SU-DHL-6 (cell line): ENCODE measurements at regions not wholly inside any gene's neighbourhood (a gene's known extent, or its start where the extent isn't known, plus 50 kb on each side); places are given as distances from the start of the nearest gene placed in this dataset.

Experiments
- H2AFZ ChIP-seq: fragments of 200-600 bp; sonication (generic); 2 replicates; pipeline ENCODE4 v1.6.1; 2014; ENCODE audit warnings: low read depth, mild to moderate bottlenecking, moderate library complexity, mixed read lengths, antibody characterized with exemption, low read length; ENCODE audit not compliant: severe bottlenecking
- H3F3A ChIP-seq: fragments of 200-600 bp; shearing (Covaris generic); 2 replicates; pipeline ENCODE4 v1.6.0; 2016; ENCODE audit warnings: antibody characterized with exemption, mild to moderate bottlenecking; ENCODE audit not compliant: insufficient read depth
- H3K27ac ChIP-seq: fragments of 200-600 bp; sonication (generic); 2 replicates; pipeline ENCODE4 v1.5.1; 2016; ENCODE audit warnings: low read depth, mild to moderate bottlenecking, low read length, moderate library complexity, mixed read lengths
- H3K27me3 ChIP-seq: fragments of 200-600 bp; sonication (generic), shearing (Covaris generic); 2 replicates; pipeline ENCODE4 v1.6.0; 2014; ENCODE audit warnings: mild to moderate bottlenecking, low read length
- H3K36me3 ChIP-seq: fragments of 200-600 bp; sonication (generic); 2 replicates; pipeline ENCODE4 v1.6.1; 2014; ENCODE audit warnings: mild to moderate bottlenecking, low read length, mixed read lengths
- H3K4me2 ChIP-seq: fragments of 300-600, 200-600 bp; shearing (Covaris generic), sonication (generic); 2 replicates; pipeline ENCODE4 v1.6.0; 2014; ENCODE audit warnings: low read length, low read depth, mild to moderate bottlenecking; ENCODE audit not compliant: poor library complexity, severe bottlenecking
- H3K4me3 ChIP-seq: fragments of 200-600 bp; sonication (generic); 2 replicates; pipeline ENCODE4 v1.5.1; 2014; ENCODE audit warnings: antibody characterized with exemption, low read length, mild to moderate bottlenecking, mixed read lengths; ENCODE audit not compliant: insufficient read depth, poor library complexity, severe bottlenecking
- H3K79me2 ChIP-seq: fragments of 200-600 bp; sonication (generic); 2 replicates; pipeline ENCODE4 v1.6.1; 2014; ENCODE audit warnings: mild to moderate bottlenecking, low read length, moderate library complexity; ENCODE audit not compliant: insufficient read depth
- H3K9ac ChIP-seq: fragments of 200-600 bp; sonication (generic); 2 replicates; pipeline ENCODE4 v1.7.0; 2014; ENCODE audit warnings: mild to moderate bottlenecking, low read length
- H3K9me2 ChIP-seq: fragments of 200-600 bp; sonication (generic); replicated peaks from 2 replicates; pipeline ENCODE4 v1.6.1; 2014; ENCODE audit warnings: low read length; ENCODE audit not compliant: insufficient read depth
- H3K9me3 ChIP-seq: fragments of 200-600 bp; sonication (generic); 2 replicates; pipeline ENCODE4 v1.6.1; 2014; ENCODE audit warnings: low read length, mixed read lengths; ENCODE audit not compliant: insufficient read depth
- H4K20me1 ChIP-seq: fragments of 200-600 bp; sonication (generic); 2 replicates; pipeline ENCODE4 v1.6.1; 2014; ENCODE audit warnings: low read depth, mild to moderate bottlenecking, antibody characterized with exemption, low read length, moderate library complexity, mixed read lengths
- EZH2phosphoT487 ChIP-seq: fragments of 200-600 bp; sonication (generic), shearing (Covaris generic); conservative IDR thresholded peaks from 2 replicates; pipeline ENCODE4 v1.6.1; 2018; ENCODE audit warnings: mild to moderate bottlenecking, antibody characterized with exemption, low read length, moderate library complexity, mixed read lengths
- TF ChIP-seq, protein P1 (sequence below): fragments of 200-600 bp; sonication (generic); IDR thresholded peaks from one replicate; pipeline ENCODE4 v1.5.1; 2017; ENCODE audit warnings: antibody characterized with exemption, mild to moderate bottlenecking, low read length, moderate library complexity; ENCODE audit not compliant: insufficient read depth, poor library complexity, severe bottlenecking

DNA sequence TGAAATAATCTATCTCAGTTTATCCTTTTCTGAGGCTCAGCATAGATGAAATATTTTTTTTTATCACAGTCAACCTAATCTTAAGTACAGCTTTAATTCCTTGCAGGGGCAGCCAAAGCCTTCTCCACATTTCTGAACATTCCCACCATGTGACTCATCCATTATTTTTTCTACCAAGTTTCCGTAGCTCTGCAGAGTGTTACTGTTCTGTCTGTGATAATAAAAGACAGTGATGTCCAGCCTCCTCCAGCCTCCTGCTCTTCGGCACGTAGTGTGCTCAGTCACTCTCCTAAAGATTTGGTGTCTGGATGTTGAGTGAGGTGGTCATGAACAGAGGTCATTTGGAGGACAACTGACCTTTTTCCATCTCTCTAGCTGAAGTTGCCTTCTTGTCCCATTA is 338.1 kb upstream of the ADAMTS16 start:
- no peaks in the 10 kb centered on the region for H3K27me3 ChIP-seq
- no peak overlapping the region for H3K9ac ChIP-seq
- H3K4me2 ChIP-seq: no peak overlapping the region
- H3K4me3 ChIP-seq: no peak overlapping the region
- no peaks in the 10 kb centered on the region for H4K20me1 ChIP-seq
- no peaks in the 10 kb centered on the region for H3K9me2 ChIP-seq
- H3F3A ChIP-seq: no peaks in the 10 kb centered on the region
- H3K27ac ChIP-seq: no peak overlapping the region
- no peaks in the 10 kb centered on the region for H3K9me3 ChIP-seq
- no peak for TF ChIP-seq EZH2phosphoT487
- TF ChIP-seq, protein P1, sequence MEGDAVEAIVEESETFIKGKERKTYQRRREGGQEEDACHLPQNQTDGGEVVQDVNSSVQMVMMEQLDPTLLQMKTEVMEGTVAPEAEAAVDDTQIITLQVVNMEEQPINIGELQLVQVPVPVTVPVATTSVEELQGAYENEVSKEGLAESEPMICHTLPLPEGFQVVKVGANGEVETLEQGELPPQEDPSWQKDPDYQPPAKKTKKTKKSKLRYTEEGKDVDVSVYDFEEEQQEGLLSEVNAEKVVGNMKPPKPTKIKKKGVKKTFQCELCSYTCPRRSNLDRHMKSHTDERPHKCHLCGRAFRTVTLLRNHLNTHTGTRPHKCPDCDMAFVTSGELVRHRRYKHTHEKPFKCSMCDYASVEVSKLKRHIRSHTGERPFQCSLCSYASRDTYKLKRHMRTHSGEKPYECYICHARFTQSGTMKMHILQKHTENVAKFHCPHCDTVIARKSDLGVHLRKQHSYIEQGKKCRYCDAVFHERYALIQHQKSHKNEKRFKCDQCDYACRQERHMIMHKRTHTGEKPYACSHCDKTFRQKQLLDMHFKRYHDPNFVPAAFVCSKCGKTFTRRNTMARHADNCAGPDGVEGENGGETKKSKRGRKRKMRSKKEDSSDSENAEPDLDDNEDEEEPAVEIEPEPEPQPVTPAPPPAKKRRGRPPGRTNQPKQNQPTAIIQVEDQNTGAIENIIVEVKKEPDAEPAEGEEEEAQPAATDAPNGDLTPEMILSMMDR: no peak
- no peak overlapping the region for H2AFZ ChIP-seq
- no peaks in the 10 kb centered on the region for H3K36me3 ChIP-seq
- H3K79me2 ChIP-seq: no peaks in the 10 kb centered on the region

DNA sequence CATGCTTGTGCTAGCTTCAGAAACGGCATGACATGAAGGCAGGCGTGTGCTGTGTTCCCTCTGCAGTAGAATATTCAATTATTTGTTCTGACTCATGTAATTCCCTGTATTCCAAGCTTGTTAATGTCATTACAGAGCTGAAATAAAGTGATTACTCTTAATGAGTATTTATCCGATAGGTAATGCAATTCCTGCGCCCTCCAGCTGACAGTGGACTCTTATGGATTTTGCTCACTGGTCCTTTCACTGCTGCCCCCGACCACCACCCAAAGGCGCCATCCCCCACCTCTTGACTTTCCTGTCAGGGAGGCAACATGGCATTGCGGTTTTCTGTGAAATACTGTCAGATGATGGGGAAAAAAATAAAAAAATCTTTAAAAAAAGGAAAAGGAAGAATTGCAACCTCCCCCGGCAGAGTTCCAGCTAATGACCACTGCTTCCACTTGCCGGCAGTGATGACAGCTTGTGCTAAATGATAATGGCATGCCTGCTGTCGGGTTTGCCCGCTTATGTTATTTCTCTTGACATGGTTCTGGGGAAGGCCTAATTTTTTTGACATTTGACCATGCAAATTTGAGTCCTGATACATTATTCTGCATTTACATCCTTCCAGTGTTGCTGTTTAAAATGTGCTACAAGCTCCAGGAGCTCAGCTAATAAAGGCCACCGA is 335.3 kb upstream of the ADAMTS16 start:
- H3K9ac ChIP-seq: no peak overlapping the region
- H3K4me2 ChIP-seq: no peak overlapping the region
- no peak overlapping the region for H2AFZ ChIP-seq
- no peak overlapping the region for H3K27ac ChIP-seq
- H3K9me3 ChIP-seq: no peaks in the 10 kb centered on the region
- no peaks in the 10 kb centered on the region for H3F3A ChIP-seq
- H3K4me3 ChIP-seq: no peak overlapping the region
- no peaks in the 10 kb centered on the region for H4K20me1 ChIP-seq
- H3K79me2 ChIP-seq: no peaks in the 10 kb centered on the region
- H3K27me3 ChIP-seq: no peaks in the 10 kb centered on the region
- TF ChIP-seq, protein P1: no peak
- TF ChIP-seq EZH2phosphoT487: no peak
- H3K36me3 ChIP-seq: no peaks in the 10 kb centered on the region
- H3K9me2 ChIP-seq: no peaks in the 10 kb centered on the region

DNA sequence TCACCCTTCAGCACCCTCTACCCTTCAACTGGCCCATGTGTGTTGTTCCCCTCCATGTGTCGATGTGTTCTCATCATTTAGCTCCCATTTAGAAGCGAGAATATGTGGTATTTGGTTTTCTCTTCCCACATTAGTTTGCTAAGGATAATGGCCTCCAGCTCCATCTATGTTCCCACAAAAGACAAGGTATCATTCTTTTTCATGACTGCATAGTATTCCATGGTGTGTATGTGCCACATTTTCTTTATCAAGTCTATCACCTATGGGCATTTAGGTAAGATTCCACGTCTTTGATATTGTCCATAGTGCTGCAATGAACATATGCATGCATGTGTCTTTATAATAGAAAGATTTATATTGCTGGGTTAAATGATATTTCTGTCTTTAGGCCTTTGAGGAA is 325.1 kb upstream of the ADAMTS16 start:
- H3K79me2 ChIP-seq: no peaks in the 10 kb centered on the region
- H3K27ac ChIP-seq: no peak overlapping the region
- TF ChIP-seq, protein P1: no peak
- TF ChIP-seq EZH2phosphoT487: no peak
- no peak overlapping the region for H2AFZ ChIP-seq
- H3K36me3 ChIP-seq: no peaks in the 10 kb centered on the region
- H3K4me3 ChIP-seq: no peak overlapping the region
- peaks cover 4% of the 10 kb centered on the region; the same call in 1 of the 2 replicates for H3K9me3 ChIP-seq
- no peaks in the 10 kb centered on the region for H4K20me1 ChIP-seq
- H3F3A ChIP-seq: no peaks in the 10 kb centered on the region
- H3K9me2 ChIP-seq: no peaks in the 10 kb centered on the region
- H3K27me3 ChIP-seq: no peaks in the 10 kb centered on the region
- no peak overlapping the region for H3K9ac ChIP-seq
- H3K4me2 ChIP-seq: no peak overlapping the region
